ENCODE measurements at regions not wholly inside any gene's neighbourhood (a gene's known extent, or its start where the extent isn't known, plus 50 kb on each side); places are given as distances from the start of the nearest gene placed in this dataset.

DNA sequence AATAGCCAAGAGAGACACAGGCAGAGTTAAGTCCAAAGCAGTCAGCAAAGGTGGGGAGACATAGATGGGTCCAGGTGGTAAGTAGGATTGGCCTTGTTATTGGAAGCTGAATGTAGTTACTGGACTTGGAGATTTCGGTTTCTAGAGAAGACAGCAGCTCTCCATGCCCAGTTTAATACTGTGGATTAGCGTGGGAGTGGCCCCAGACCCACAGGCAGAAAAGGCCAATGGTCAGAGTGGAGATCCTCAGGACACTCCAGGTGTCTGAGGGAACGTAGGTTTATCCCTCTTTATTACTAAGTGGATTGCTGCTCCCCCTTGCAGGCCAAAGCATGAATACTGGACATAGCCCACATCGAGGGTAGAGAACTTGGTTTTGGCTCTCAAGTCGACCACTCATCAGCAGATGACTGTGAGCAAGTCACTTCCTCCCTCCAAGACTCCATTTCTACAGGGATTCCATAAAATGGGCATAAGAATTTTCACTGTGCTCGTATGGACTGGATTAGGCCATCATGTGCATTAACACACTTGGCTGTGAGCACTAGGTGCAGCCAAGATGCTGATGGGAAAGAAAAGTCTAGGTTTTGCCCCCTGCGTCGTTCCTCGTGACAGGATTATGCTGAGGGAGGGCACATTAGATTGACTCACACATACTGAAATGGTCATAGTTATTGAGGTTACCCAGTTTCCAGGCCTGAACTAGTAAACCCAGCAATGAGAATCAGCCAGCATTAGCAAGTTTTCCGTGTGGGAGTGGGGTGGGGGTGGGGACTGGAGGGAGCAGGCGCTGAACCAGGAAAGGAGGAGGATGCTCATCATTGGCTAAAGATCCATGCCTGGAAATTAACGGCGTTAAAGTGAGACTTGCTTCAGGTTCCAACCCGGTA, 225.2 kb upstream of the TPRG1 start:
- ChIA-PET POLR2A (interaction anchor here (0.7 to 2.1 kb wide), 4 partner anchors 9 to 1208 kb away, joined by 3 to 13 read pairs (median 4); partner anchors contain the start of gene BCL6), CTCF (interaction anchor here (0.9 to 2.5 kb wide), 6 partner anchors 18 to 1207 kb away, joined by 3 to 29 read pairs (median 4); partner anchors contain the start of gene BCL6)
- DNase-seq (ENCODE audit: low spot score) (no peak), ATAC-seq (no peak)
- 0 out of 2 replicates have a peak overlapping the region, but pooled peaks have one; percentile 33 for H3K27ac Mint-ChIP-seq
- peak overlapping the region; percentile 75 for H3K4me3 Mint-ChIP-seq
- H3K4me1 Mint-ChIP-seq, result peaks cover 18% of the 10 kb centered on the region
- peaks cover 4% of the 10 kb centered on the region; the same call in 1 of the 2 replicates for H3K27me3 Mint-ChIP-seq (ENCODE audit: low read depth)
- no peak for TF ChIP-seq FOXP1 (CRISPR knock-in tag; IDR thresholded peaks at IDR 0.05; ENCODE audit: borderline replicate concordance)
- TF ChIP-seq, protein P1, sequence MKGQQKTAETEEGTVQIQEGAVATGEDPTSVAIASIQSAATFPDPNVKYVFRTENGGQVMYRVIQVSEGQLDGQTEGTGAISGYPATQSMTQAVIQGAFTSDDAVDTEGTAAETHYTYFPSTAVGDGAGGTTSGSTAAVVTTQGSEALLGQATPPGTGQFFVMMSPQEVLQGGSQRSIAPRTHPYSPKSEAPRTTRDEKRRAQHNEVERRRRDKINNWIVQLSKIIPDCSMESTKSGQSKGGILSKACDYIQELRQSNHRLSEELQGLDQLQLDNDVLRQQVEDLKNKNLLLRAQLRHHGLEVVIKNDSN (CRISPR knock-in tag; IDR thresholded peaks at IDR 0.05), result peak; percentile 24; the same call in 1 of the 2 replicates
- no peaks in the 10 kb centered on the region for H3K9me3 Mint-ChIP-seq
- H3K36me3 Mint-ChIP-seq, result no peaks in the 10 kb centered on the region

DNA sequence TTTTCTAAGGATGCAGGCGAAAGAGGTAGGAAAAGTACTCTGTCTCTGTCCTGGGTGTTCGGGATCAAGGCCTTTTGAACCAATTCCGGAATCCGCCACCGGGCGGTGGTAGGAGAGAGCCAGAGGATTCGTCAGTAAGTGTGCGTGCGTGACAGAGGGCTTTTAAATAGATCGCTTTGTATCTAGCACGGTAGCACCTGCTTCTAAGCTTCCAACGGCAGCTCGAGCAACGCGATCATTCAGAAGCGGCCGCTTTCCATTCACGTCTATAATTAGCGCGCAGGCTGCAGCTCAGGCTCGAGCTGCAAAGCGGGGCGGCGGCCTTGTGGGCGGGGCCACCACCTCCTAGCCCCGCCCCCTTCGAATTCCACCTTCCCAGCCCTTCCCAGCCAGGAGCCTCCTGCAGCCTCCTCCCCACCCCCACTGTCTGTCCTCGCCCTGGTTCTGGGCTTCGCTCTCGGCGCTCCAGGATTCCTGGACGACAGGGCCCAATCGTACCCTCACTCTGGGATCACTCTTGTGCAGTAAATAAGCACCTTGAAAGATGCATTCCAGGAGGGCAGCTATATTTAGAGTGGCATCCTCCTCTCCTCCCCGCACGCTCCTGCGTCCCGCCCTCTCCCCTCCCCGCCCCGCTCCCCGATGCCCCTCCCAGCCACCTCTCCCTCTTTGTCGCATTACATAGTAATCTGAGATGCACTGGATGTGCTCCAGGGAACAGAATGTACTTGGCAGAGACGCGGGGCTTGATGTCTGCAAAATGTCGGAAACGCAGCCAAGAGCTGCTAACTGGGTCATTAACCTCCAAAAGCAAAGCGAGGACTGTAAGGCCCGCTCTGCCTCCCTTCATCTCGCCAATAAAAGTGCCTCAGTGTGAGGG, 224.1 kb upstream of the TPRG1 start:
- H3K27ac Mint-ChIP-seq, result peak overlapping the region; percentile 93
- ATAC-seq (peak; percentile 88), DNase-seq (ENCODE audit: low spot score) (peak; percentile 87)
- H3K9me3 Mint-ChIP-seq, result no peaks in the 10 kb centered on the region
- TF ChIP-seq RELA (CRISPR knock-in tag; IDR thresholded peaks at IDR 0.05; ENCODE audit: borderline replicate concordance), result no peak
- TF ChIP-seq ZNF138 (CRISPR knock-in tag; conservative IDR thresholded peaks at IDR 0.05), result 0 out of 2 replicates have a peak, but pooled peaks have one; percentile 34
- TF ChIP-seq NFE2L1 (CRISPR knock-in tag; IDR thresholded peaks at IDR 0.05), result no peak
- TF ChIP-seq, protein P2, sequence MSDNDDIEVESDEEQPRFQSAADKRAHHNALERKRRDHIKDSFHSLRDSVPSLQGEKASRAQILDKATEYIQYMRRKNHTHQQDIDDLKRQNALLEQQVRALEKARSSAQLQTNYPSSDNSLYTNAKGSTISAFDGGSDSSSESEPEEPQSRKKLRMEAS (CRISPR knock-in tag; IDR thresholded peaks at IDR 0.05), result peak; percentile 23; the same call in 1 of the 2 replicates
- TF ChIP-seq, protein P3, sequence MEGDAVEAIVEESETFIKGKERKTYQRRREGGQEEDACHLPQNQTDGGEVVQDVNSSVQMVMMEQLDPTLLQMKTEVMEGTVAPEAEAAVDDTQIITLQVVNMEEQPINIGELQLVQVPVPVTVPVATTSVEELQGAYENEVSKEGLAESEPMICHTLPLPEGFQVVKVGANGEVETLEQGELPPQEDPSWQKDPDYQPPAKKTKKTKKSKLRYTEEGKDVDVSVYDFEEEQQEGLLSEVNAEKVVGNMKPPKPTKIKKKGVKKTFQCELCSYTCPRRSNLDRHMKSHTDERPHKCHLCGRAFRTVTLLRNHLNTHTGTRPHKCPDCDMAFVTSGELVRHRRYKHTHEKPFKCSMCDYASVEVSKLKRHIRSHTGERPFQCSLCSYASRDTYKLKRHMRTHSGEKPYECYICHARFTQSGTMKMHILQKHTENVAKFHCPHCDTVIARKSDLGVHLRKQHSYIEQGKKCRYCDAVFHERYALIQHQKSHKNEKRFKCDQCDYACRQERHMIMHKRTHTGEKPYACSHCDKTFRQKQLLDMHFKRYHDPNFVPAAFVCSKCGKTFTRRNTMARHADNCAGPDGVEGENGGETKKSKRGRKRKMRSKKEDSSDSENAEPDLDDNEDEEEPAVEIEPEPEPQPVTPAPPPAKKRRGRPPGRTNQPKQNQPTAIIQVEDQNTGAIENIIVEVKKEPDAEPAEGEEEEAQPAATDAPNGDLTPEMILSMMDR (IDR thresholded peaks at IDR 0.05), result peak; percentile 18; the same call in 1 of the 2 replicates
- TF ChIP-seq, protein P4, sequence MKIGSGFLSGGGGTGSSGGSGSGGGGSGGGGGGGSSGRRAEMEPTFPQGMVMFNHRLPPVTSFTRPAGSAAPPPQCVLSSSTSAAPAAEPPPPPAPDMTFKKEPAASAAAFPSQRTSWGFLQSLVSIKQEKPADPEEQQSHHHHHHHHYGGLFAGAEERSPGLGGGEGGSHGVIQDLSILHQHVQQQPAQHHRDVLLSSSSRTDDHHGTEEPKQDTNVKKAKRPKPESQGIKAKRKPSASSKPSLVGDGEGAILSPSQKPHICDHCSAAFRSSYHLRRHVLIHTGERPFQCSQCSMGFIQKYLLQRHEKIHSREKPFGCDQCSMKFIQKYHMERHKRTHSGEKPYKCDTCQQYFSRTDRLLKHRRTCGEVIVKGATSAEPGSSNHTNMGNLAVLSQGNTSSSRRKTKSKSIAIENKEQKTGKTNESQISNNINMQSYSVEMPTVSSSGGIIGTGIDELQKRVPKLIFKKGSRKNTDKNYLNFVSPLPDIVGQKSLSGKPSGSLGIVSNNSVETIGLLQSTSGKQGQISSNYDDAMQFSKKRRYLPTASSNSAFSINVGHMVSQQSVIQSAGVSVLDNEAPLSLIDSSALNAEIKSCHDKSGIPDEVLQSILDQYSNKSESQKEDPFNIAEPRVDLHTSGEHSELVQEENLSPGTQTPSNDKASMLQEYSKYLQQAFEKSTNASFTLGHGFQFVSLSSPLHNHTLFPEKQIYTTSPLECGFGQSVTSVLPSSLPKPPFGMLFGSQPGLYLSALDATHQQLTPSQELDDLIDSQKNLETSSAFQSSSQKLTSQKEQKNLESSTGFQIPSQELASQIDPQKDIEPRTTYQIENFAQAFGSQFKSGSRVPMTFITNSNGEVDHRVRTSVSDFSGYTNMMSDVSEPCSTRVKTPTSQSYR (CRISPR knock-in tag; IDR thresholded peaks at IDR 0.05), result 0 out of 2 replicates have a peak, but pooled peaks have one; percentile 25
- TF ChIP-seq SP1 (CRISPR knock-in tag; conservative IDR thresholded peaks at IDR 0.05), result peak; percentile 71
- H3K36me3 Mint-ChIP-seq, result no peaks in the 10 kb centered on the region
- H3K4me1 Mint-ChIP-seq, result peaks cover 18% of the 10 kb centered on the region
- H3K4me3 Mint-ChIP-seq, result peak overlapping the region; percentile 75
- H3K27me3 Mint-ChIP-seq (ENCODE audit: low read depth), result peaks cover 4% of the 10 kb centered on the region; the same call in 1 of the 2 replicates
- POLR2A ChIA-PET, result interaction anchor here (0.7 to 2.1 kb wide), 9 partner anchors 9 to 1209 kb away, joined by 3 to 13 read pairs (median 4); partner anchors contain the start of gene BCL6
- CTCF ChIA-PET, result interaction anchor here (0.7 to 2.5 kb wide), 12 partner anchors 9 to 1208 kb away, joined by 3 to 29 read pairs (median 3); partner anchors contain the start of gene BCL6

DNA sequence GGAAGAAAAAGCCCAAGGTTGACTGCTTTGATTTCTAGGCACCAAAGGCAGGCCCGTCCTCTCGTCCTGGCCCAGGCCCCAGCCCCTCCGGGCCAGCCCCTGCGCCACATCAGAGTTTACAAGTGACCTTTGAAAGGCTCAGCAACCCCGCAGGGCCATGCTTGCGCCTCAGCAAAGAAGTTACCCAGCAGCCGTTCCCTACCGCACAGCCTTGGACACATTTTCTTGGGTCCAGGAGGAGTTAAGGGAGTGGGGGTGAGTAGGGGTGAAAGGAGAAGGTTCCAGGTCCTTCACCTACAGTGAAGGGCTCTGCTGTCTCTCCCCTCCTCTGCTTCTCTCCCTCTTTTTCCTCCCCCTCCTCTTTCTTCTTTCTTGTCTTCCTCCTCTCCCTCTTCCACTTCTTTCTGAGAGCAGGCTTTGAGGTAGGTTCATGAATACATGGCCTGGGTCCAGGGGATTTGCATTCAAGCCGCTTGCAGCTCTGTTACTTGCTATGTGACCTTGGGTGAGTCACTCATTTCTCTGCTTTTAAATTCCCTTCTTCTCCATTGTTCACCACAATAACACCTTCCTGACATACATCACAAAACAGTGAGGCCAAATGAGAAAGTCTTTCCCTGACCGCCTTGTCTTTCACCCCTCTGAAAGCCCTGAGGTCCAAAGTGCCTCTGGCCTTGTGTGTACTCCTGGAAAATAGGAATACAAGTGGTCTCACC, 223.3 kb upstream of the TPRG1 start:
- Mint-ChIP-seq H3K4me3 (peak overlapping the region; percentile 75), H3K4me1 (peaks cover 18% of the 10 kb centered on the region), H3K9me3 (no peaks in the 10 kb centered on the region), H3K27me3 (ENCODE audit: low read depth) (peaks cover 4% of the 10 kb centered on the region; the same call in 1 of the 2 replicates), H3K36me3 (no peaks in the 10 kb centered on the region), H3K27ac (peak overlapping the region; percentile 93)
- POLR2A ChIA-PET, result interaction anchor here (0.7 to 2.1 kb wide), 6 partner anchors 10 to 1210 kb away, joined by 3 to 13 read pairs (median 4); no protein-coding TSS in a partner anchor
- ATAC-seq (peak; percentile 56), DNase-seq (ENCODE audit: low spot score) (peak; percentile 38)
- CTCF ChIA-PET, result interaction anchor here (0.7 to 2.5 kb wide), 3 partner anchors 200 to 1209 kb away, joined by 3 to 29 read pairs (median 7); no protein-coding TSS in a partner anchor
- TF ChIP-seq, protein P5, sequence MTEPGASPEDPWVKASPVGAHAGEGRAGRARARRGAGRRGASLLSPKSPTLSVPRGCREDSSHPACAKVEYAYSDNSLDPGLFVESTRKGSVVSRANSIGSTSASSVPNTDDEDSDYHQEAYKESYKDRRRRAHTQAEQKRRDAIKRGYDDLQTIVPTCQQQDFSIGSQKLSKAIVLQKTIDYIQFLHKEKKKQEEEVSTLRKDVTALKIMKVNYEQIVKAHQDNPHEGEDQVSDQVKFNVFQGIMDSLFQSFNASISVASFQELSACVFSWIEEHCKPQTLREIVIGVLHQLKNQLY (CRISPR knock-in tag; IDR thresholded peaks at IDR 0.05), result no peak
- TF ChIP-seq PRRX2 (CRISPR knock-in tag; IDR thresholded peaks at IDR 0.05), result no peak
- TF ChIP-seq, protein P6, sequence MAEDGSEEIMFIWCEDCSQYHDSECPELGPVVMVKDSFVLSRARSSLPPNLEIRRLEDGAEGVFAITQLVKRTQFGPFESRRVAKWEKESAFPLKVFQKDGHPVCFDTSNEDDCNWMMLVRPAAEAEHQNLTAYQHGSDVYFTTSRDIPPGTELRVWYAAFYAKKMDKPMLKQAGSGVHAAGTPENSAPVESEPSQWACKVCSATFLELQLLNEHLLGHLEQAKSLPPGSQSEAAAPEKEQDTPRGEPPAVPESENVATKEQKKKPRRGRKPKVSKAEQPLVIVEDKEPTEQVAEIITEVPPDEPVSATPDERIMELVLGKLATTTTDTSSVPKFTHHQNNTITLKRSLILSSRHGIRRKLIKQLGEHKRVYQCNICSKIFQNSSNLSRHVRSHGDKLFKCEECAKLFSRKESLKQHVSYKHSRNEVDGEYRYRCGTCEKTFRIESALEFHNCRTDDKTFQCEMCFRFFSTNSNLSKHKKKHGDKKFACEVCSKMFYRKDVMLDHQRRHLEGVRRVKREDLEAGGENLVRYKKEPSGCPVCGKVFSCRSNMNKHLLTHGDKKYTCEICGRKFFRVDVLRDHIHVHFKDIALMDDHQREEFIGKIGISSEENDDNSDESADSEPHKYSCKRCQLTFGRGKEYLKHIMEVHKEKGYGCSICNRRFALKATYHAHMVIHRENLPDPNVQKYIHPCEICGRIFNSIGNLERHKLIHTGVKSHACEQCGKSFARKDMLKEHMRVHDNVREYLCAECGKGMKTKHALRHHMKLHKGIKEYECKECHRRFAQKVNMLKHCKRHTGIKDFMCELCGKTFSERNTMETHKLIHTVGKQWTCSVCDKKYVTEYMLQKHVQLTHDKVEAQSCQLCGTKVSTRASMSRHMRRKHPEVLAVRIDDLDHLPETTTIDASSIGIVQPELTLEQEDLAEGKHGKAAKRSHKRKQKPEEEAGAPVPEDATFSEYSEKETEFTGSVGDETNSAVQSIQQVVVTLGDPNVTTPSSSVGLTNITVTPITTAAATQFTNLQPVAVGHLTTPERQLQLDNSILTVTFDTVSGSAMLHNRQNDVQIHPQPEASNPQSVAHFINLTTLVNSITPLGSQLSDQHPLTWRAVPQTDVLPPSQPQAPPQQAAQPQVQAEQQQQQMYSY (CRISPR knock-in tag; IDR thresholded peaks at IDR 0.05), result peak; percentile 78

All from WTC11 (cell line).